K562 (cell line): ENCODE measurements at regions not wholly inside any gene's neighbourhood (a gene's known extent, or its start where the extent isn't known, plus 50 kb on each side); places are given as distances from the start of the nearest gene placed in this dataset.

ENCODE experiments used
- ATAC-seq: fragments of 200-7000 bp; cut with Tn5 transposase; 3 replicates; pipeline ENCODE4 v1.9.1; 2020; ENCODE audit warnings: moderate library complexity
- BruUV-seq: library from RNA; stranded (reverse); fragments of 400-500 nt; replicated peaks from 2 replicates; lab custom pipeline; 2021; lab: Mats Ljungman, UMichigan
- CTCF ChIA-PET: fragments of 300-600 bp; formaldehyde crosslinking; extraction: SDS; loops from one replicate; lab custom pipeline; 2021; ENCODE audit warnings: low intra/inter-chr PET ratio; lab: Yijun Ruan, JAX
- POLR2A ChIA-PET: fragments of 300-600, 350-650 bp; sonication (Branson Sonifier 250); formaldehyde crosslinking; extraction: SDS; loops from one replicate; lab custom pipeline; 2021; ENCODE audit warnings: antibody characterized with exemption, inconsistent platforms; lab: Yijun Ruan, JAX
- DNase-seq, 4 experiments: peaks; one replicate each; pipeline versions ENCODE4 v3.0.0 to v3.0.0-alpha.2; 2011 to 2018; ENCODE audit warnings: low spot score in 3 of 4, mixed read lengths in 3 of 4; ENCODE audit errors: extremely low read depth in 1 of 4
- FAIRE-seq: peaks from 2 replicates; lab custom pipeline; 2011; peaks lifted over from hg19 to GRCh38; lab: Jason Lieb, UNC
- H2AFZ ChIP-seq: 2 replicates; pipeline ENCODE4 v1.6.0; 2011; ENCODE audit warnings: low read depth, low read length, control low read depth, inconsistent platforms
- H3K27ac ChIP-seq: fragments of 200-600 bp; 3 replicates; pipeline ENCODE4 v1.8.0; 2011; ENCODE audit warnings: low read depth, mild to moderate bottlenecking, control low read depth, inconsistent platforms, low read length, moderate library complexity, mixed read lengths; ENCODE audit errors: extremely low read depth
- H3K27me3 ChIP-seq, 2 experiments: fragments of 300-600 bp in 1 of 2; 2 replicates in 1 of 2; 3 replicates in 1 of 2; pipeline versions ENCODE4 v1.6.0 to v1.8.0; 2011; ENCODE audit warnings: inconsistent platforms in 2 of 2, low read length in 2 of 2, mild to moderate bottlenecking in 1 of 2, mixed read lengths in 1 of 2, moderate library complexity in 1 of 2; ENCODE audit not compliant: control insufficient read depth in 2 of 2, insufficient read depth in 2 of 2
- H3K36me3 ChIP-seq: fragments of 300-600 bp; 3 replicates; pipeline ENCODE4 v1.8.0; 2011; ENCODE audit warnings: mild to moderate bottlenecking, low read length, inconsistent platforms; ENCODE audit not compliant: control insufficient read depth, insufficient read depth
- H3K4me1 ChIP-seq, 2 experiments: fragments of 200-600 bp in 1 of 2; replicated peaks in 1 of 2; 2 replicates in 1 of 2; 3 replicates in 1 of 2; pipeline versions ENCODE4 v1.5.1 to v1.8.0; 2011; ENCODE audit warnings: inconsistent platforms in 2 of 2, low read length in 2 of 2, mild to moderate bottlenecking in 1 of 2, mixed read lengths in 1 of 2, moderate library complexity in 1 of 2; ENCODE audit not compliant: control insufficient read depth in 2 of 2, insufficient read depth in 2 of 2
- H3K4me2 ChIP-seq: 2 replicates; pipeline ENCODE4 v1.6.1; 2011; ENCODE audit warnings: low read length, control low read depth, inconsistent platforms, mixed read lengths; ENCODE audit not compliant: insufficient read depth
- H3K4me3 ChIP-seq: fragments of 200-600 bp; sonication (generic), shearing (Covaris generic); 2 replicates; pipeline ENCODE4 v1.5.1; 2016; ENCODE audit warnings: control low read depth, inconsistent platforms
- H3K79me2 ChIP-seq: fragments of 200-600 bp; 3 replicates; pipeline ENCODE4 v1.8.0; 2011; ENCODE audit warnings: low read length, inconsistent platforms; ENCODE audit not compliant: control insufficient read depth, insufficient read depth
- H3K9ac ChIP-seq, 2 experiments: 2 replicates each; pipeline versions ENCODE4 v1.6.0 to v1.6.1; 2011; ENCODE audit warnings: low read depth in 2 of 2, low read length in 2 of 2, control low read depth in 1 of 2, inconsistent platforms in 1 of 2, mild to moderate bottlenecking in 1 of 2, mixed read lengths in 1 of 2; ENCODE audit not compliant: insufficient read depth in 1 of 2
- H3K9me1 ChIP-seq: one replicate; pipeline ENCODE4 v1.6.0; 2011; ENCODE audit warnings: inconsistent platforms, mild to moderate bottlenecking, low read length, moderate library complexity; ENCODE audit not compliant: control insufficient read depth, insufficient read depth
- H3K9me3 ChIP-seq: replicated peaks from 2 replicates; pipeline ENCODE4 v1.5.1; 2011; ENCODE audit warnings: low read depth, low read length, inconsistent platforms; ENCODE audit not compliant: control insufficient read depth, insufficient read depth
- H4K20me1 ChIP-seq: replicated peaks from 2 replicates; pipeline ENCODE4 v1.6.1; 2011; ENCODE audit warnings: low read length, inconsistent platforms, mixed read lengths; ENCODE audit not compliant: control insufficient read depth, insufficient read depth
- PHB ChIP-seq: fragments of 250-450 bp; sonication (Bioruptor Pico); IDR thresholded peaks from 2 replicates; pipeline ENCODE4 v1.5.0; 2021
- SREBF2 ChIP-seq: sonication (generic); formaldehyde crosslinking; IDR thresholded peaks from 2 replicates; pipeline ENCODE4 v1.4.0; 2020; ENCODE audit warnings: mild to moderate bottlenecking, missing genetic modification reagents
- ZBTB43 ChIP-seq: sonication (generic); formaldehyde crosslinking; IDR thresholded peaks from 2 replicates; pipeline ENCODE4 v1.8.0; 2023; ENCODE audit warnings: mild to moderate bottlenecking, missing genetic modification reagents
- ZFP36 ChIP-seq: fragments of 150-350 bp; IDR thresholded peaks from 2 replicates; pipeline ENCODE4 v1.6.1; 2018; ENCODE audit warnings: low read length, low read depth; ENCODE audit not compliant: partially characterized antibody
- ZNF511 ChIP-seq: sonication (generic); formaldehyde crosslinking; IDR thresholded peaks from 2 replicates; pipeline ENCODE4 v1.8.0; 2022; ENCODE audit warnings: mild to moderate bottlenecking, missing genetic modification reagents
- ZNF586 ChIP-seq: fragments of 450-650 bp; formaldehyde crosslinking; conservative IDR thresholded peaks from 2 replicates; pipeline ENCODE4 v1.4.0; 2020; ENCODE audit warnings: mild to moderate bottlenecking, moderate library complexity
- ZNF77 ChIP-seq: fragments of 250-450 bp; sonication (Bioruptor Pico); IDR thresholded peaks from 2 replicates; pipeline ENCODE4 v1.5.0; 2020
- WGBS: fragments of 100-300 bp; shearing (Covaris generic); methylation state at CpG from one replicate; pipeline ENCODE4 v1.1.6; 2016; ENCODE audit warnings: low coverage, mixed read lengths; ENCODE audit not compliant: insufficient coverage; ENCODE audit errors: missing lambda C conversion rate; 5-methylcytosine and 5-hydroxymethylcytosine counted together
- in situ Hi-C: fragments of 300-500 bp; cut with MboI; formaldehyde crosslinking; loops from 4 replicates; pipeline ENCODE4 v1.15.0; 2018; ENCODE audit warnings: inconsistent platforms, mixed read lengths
- intact Hi-C: fragments of 100-400 bp; cut with micrococcal nuclease; formaldehyde crosslinking; loops from 2 replicates; pipeline ENCODE4 v1.14.2; 2022
- TF ChIP-seq, protein P1 (sequence below): sonication (generic); IDR thresholded peaks from 2 replicates; pipeline ENCODE4 v1.6.1; 2016

GRCh38 chr3:31105011-31105410, 210.6 kb upstream of the GADL1 start:
- no peaks in the 10 kb centered on the region for H4K20me1 ChIP-seq
- no peaks in the 10 kb centered on the region for H3K79me2 ChIP-seq
- no peaks in the 10 kb centered on the region for H3K9me3 ChIP-seq
- H3K4me1 ChIP-seq = no peaks in the 10 kb centered on the region
- H3K4me2 ChIP-seq = no peak overlapping the region
- no peak for DNase-seq
- ChIA-PET CTCF (no interaction called here), POLR2A (no interaction called here)
- H3K27ac ChIP-seq = no peak overlapping the region
- no peak overlapping the region for H3K9ac ChIP-seq
- H3K36me3 ChIP-seq = no peaks in the 10 kb centered on the region
- no peak for FAIRE-seq
- no peak for TF ChIP-seq ZBTB43
- TF ChIP-seq, protein P1, sequence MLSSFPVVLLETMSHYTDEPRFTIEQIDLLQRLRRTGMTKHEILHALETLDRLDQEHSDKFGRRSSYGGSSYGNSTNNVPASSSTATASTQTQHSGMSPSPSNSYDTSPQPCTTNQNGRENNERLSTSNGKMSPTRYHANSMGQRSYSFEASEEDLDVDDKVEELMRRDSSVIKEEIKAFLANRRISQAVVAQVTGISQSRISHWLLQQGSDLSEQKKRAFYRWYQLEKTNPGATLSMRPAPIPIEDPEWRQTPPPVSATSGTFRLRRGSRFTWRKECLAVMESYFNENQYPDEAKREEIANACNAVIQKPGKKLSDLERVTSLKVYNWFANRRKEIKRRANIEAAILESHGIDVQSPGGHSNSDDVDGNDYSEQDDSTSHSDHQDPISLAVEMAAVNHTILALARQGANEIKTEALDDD = no peak
- TF ChIP-seq ZNF77 = no peak
- no peak for TF ChIP-seq SREBF2 (CRISPR knock-in tag)
- TF ChIP-seq ZNF511 (CRISPR knock-in tag) = no peak
- no peak for TF ChIP-seq PHB (CRISPR knock-in tag)
- no peak for TF ChIP-seq ZNF586 (CRISPR knock-in tag)
- TF ChIP-seq ZFP36 = no peak
- 4% methylated on average over 1 of the region's 1 CpG for WGBS
- H3K9me1 ChIP-seq = no peaks in the 10 kb centered on the region
- BruUV-seq = no TSS peak
- intact Hi-C loops = no loop called here
- no peaks in the 10 kb centered on the region for H3K27me3 ChIP-seq
- in situ Hi-C loops = no loop called here
- H2AFZ ChIP-seq = no peak overlapping the region
- no peak for ATAC-seq
- H3K4me3 ChIP-seq = no peak overlapping the region
